Activated CD8-positive, alpha-beta memory T cell treated with anti-CD3 and anti-CD28 coated beads for 24 hours (primary cell): ENCODE measurements at regions not wholly inside any gene's neighbourhood (a gene's known extent, or its start where the extent isn't known, plus 50 kb on each side); places are given as distances from the start of the nearest gene placed in this dataset.

ENCODE experiments used
- DNase-seq: peaks from one replicate; pipeline ENCODE4 v3.0.0-alpha.2; 2020

DNA sequence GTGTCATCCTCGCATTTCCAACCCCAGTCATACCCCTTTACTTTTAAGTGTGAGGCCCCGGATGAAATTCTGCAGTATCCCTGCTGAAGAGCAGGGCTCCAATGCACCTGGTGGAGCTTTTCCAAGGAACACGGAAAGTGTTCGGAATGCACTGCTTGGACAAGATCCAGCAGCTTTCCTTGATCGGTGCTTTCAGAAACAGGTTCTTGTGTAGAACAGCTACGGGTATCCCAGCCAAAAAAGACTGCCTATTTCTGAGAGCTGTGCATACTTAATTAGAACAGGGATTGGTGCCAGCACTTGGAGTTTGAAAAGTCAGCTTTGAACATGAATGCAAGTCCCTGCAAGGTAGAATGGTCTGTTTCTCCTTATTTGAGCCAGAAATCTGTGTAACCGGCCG is 87.2 kb upstream of the C1QTNF9B start:
- no peak for DNase-seq

DNA sequence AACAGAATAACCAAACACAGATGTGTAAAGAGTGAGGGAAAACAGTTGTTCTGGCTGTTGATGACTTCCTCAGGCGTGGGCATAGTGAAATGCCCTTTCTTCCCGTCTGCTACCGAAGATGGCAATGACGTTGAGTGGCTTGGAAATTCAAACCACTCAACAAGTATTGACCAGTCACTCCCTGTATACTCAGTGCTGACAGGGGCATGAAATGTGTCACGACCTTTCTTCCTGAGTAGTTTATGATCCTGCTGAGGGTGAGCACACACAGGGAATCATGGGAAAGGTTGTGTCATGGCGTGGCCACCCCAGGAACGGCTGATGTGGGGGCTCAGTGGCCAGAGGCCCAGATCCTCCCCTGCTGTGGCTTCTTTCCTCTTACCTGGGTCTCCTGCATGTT is 87.8 kb upstream of the C1QTNF9B start:
- no peak for DNase-seq

DNA sequence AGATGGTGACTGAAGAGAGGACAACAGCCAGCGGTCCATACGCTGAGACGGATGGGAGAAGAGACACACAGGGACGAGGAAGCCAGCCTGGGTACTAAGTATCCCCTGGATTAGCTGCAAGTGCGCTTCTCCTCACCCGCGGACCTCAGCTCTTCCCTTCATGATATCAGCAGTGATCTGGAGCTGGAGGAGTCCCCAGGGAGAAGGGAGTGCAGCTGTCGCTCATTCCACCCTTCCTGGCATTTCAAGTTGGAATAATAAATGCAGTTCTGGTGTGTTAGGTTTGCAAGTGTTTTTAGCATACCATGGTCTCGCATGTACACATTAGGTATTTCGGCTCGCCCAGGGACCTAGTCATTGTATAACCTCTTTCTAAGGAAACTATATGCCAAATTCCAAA is 88.5 kb upstream of the C1QTNF9B start:
- no peak for DNase-seq

DNA sequence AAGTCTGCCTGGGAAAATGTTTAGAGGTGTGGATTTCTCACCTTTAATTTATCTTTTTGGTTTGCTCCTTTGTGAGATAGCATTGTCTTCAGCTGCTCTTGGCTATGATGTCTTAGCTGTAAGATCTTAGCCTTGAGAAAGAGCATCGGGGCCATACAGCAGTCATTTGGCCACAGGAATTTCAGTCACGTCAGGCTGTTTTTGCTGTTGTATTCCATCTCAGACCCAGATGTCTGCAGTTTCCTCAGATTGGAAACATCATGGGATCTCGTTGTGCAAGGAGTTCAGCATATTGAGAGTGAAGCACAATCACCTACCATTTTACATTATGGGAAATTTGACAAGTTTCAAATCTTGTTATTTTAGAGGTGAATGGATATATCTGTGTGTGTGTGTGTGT is 89.3 kb upstream of the C1QTNF9B start:
- DNase-seq = no peak

DNA sequence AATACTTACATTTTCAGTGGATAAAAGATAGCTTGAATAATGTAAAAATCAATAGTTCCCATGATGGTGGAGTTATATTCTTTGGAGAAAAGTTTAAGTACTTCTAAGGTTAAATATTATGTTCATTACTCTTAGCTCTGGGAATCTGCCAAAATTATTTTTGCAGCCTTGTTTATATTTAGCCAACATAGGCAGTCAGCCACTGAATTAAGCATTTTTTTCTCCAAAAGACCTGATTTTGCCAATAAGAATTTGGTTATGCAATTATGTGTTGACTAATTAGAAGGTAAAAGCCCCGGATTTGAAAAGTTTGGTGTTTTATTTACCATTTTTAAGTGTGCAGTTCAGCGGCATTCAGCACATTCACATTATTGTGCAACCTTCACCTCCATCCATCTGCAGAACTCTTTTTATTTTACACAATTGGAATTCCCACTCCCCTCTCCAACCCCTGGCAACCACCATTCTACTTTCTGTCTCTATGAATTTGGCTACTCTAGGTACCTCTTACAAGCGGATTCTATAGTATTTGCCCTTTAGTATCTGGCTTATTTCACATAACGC is 90.1 kb upstream of the C1QTNF9B start:
- DNase-seq = no peak

DNA sequence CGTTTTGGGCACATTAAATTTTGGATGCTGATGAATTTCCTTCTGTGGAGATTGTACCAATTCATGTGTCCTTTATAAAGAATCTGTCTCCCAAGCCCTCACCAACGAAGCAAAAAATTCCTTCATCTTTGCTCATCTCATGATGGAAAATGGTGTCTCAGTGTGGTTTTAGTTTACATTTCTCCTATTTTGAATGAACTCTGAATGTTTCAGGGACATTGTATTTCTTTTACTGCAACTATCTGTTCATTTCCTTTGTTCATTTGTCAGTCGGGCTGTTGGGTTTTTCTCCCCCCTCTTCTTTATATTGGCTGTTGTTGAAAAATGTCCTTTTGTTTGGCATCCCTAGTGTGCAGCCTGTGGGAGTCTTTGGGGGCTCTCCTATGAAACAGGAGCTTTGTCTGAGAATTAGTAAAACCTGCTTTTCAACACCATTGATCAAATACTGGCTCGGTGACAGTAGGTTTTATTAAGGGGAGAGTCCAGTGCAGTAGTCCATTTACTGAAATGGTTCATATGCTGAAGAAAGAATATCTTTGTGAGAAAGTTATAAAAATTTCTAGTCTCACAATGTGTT is 91.3 kb upstream of the C1QTNF9B start:
- no peak for DNase-seq

DNA sequence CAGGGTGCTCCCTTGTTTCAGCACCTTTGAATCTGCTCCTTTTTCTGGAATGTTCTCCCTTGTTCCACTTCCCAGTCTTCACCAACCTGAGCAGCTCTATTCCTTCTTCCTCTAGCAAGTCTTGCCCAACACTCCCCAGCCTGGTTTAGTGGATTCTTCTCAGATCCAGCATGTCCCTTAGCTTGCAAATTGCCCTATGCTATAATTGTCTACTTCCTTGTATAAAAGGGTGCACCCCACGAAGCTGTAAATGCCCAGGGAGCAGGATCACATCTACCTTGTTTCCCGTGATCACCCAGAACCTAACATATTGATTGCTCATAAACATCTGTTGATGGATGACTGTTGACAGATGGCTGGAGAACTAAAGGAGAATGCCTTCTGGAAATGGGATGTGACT is 93.2 kb upstream of the C1QTNF9B start:
- DNase-seq = no peak

DNA sequence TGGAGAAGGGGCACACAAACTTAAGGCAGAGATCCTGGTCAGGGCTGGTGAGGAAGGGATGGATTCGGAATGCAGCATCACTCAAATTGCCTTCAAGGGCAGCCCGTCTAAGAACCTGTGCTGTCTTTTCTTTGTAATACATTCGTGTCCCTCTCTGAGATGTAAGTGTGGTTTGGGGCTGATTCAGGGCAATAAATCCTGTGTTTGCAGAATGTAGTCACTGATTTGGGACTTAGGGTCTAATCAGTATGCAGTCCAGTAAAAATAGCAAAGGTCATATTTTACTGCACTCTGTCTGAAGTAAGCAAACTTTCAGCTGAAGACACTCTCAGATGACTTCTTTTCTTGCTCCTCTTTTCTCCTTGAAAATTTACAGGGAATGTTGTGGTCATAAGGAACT is 93.8 kb upstream of the C1QTNF9B start:
- DNase-seq = no peak

DNA sequence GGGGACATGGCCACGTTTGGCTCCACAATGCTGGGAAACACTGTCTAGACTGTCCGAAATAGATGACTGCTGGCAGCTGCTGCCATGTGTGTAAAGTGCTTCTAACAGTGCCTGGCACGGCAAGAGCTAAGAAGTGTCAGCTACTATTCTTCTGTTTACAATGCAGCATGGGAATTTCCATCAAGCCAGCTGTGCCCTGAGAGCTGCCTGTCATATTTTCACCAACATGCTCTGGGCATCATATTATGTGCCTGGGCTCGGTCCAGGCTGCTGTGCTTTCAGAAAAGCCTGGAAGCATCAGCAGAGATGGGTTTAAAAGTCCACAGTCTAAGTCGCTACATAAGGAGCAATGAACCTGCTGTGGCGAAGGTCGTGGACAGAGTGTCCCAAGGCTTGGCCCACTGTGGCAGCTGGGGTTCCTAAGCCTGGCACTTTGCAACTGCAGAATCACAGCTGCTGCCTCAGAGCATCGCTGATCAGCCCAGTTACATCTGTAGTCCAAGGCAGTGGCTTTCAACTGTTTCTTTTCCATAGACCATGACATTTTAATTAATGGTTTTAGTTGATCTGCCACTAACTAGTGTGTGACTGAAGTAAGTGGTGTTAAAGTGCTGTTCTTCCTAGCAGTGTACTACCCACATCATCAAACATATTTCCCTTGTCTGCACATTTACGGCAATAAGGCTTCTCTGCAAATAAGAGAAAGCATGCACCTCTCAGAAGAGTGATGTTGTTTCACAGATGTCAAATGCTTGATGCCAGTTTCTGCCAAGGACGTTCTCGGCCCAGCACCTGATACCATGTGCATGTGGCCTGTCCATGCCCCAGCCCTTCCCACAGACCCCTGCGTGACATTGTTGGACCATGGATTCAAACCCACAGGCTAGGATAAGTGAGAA is 95.7 kb upstream of the C1QTNF9B start:
- DNase-seq = no peak

DNA sequence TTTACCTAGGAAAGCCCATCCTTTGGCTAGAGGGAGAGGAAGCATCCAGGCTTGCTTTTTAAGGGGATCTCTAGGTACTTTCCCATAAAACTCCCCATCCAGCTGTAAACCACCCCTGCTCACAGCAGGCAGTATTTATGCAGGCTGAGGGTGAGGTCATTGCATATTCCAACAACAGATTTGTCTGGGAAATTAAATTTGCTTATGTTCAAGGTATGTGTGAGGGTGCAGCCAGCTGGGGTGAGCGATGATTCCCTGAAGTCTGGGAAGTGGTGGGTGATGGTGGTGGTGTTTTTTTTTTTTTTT is 96.3 kb upstream of the C1QTNF9B start:
- no peak for DNase-seq

DNA sequence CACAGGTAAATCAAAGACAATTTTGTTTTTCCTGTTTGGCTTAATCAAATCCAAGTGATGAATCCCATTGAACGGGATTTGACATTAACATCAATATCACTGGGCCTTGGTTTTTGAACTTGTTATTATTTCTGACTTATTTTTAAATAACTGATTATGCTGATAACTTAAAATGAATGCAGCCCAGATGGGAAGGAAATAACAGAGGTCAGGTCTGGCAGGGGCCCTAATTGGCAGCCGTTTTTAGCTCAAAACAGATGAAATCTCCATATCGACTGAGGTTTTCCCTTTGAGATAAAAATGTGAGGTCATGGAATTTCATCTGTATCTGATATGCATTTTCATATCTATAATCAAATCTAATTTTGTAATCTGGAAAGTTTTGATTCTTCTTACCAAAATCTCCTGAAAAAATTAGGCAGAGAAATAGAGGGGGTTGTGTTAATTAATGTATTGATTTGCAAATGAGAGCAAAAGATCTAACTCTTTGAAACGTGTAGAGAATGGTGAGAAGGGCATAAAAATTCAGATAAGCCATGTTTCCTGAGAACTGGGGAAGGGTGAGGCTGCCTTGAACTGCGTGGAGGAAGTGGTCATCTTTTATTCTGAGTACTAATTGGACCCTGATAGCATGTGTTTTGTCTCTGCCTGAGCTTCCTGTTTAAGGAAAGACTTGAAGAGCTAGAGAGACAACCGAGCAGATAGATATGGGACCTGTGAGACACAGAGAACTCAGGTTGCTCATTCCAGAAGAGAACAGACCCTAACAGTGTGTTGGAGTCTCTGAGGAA is 98.2 kb upstream of the C1QTNF9B start:
- no peak for DNase-seq

DNA sequence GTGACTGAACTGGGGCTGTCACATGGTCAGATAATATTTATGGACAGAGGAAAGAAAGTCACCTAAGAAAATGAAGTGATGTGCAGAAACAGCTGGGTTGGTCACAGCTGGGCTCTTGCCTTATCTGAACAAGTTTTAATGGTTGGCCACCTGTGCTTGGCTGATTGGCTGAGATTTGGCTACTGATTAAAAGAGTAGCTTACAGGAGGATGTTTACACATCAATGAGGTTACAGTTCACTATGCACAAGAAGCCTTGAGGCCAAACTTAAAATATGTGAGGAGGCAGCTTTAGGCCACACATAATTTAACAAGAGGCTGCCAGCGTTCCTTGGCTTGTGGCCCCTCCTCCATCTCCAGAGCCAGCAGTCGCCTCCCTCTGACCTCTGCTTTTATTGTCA is 99.2 kb upstream of the C1QTNF9B start:
- DNase-seq = no peak

DNA sequence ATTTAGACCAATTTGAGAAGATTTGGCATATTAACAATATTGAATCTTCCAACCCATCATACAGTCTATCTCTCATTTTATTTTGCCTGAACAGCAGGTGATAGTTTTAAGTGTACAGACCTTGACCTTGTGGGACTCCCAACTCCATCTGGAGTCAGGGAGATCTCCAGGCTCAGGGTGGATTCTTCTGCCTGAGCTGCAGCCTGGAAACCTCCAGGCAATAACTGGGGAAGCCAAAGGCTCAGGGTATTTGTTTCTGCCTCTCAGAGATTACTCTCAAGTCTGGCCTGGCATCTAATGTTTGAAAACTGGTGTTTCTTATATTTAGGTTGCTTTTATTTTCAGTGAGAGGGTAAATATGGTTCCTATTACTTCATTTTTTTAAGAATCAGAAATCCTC is 102.1 kb upstream of the C1QTNF9B start:
- DNase-seq = no peak

DNA sequence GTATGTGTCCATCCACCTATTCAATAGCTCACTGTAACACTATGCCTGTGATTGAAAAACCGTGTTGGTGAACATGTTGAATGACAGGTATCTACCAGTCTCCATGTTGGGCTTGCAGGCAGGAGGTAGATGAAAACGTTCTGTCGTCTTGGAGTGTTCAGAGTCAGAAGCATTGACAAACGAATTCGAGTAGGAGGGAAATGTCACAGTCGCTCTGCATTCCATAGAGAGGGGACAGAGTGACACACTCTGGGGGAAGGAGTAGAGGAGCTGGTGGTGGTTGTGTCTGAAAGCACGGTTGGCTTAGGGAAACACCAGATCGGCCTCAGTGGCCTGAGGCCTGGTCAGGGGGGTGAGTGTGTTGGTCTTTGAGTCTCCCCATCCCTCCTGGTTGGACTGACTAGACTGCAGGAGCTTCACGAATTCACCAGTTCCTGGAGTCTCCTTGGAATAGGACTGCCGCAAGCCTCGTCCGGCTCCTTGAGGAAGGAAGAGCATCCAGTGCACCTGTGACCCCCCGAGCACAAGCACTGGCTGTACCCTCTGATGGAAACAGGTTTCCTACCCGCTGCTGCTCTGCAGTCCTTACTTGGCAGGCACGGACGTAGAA is 105.0 kb upstream of the C1QTNF9B start:
- no peak for DNase-seq

DNA sequence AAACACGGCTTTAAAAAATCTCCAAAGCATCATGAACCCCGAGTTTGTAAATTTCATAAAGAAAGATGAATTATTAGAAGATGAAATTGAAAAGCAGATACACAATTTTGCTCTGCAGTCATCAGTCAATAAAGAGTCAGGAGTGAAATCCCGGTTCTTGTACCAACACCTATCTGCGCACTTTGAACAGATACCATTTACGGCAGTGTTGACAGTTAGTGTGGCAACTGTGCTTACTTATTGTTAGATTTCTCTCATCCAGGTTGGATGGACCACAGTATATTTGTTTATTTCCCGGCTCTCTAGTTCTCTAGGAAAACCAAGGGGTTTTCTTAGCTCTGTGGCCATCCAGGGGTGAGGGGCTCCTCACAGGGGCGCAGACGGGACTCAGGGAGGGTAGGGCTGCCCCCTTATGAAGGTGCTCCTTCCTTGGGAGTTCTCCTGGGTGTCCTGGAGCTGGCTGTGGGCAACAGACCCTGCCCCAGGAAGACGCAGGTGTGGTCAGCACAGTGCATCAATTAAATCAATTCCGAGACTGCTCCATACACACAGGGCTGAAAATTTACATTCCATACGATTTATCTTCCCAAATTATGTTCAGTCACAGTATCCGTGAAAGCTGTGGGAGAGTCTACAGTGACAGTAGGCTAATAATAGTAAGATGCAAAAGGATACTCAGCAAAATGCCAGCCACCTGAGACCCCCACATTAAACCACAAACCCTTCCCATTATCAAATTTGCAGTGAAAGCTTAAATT is 107.0 kb upstream of the C1QTNF9B start:
- DNase-seq = no peak

DNA sequence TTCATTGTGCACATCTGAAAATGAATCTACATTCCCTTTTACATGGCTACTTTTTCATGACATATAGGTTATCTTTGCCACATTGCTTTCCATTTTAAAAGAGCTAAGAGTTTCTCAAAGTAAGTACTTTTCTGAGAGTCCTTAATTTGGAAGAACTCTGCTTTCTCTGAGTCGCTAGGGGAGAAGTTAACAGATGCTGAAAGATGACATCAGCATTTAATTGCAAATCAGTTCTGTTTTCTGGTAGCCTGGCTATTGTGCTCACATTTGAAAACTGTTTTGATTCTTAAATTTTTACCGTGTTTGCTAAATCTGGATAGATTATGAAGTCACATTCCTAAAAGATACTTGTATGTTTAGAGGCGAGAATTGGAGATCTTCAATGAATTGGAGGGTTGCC is 107.7 kb upstream of the C1QTNF9B start:
- DNase-seq = no peak

DNA sequence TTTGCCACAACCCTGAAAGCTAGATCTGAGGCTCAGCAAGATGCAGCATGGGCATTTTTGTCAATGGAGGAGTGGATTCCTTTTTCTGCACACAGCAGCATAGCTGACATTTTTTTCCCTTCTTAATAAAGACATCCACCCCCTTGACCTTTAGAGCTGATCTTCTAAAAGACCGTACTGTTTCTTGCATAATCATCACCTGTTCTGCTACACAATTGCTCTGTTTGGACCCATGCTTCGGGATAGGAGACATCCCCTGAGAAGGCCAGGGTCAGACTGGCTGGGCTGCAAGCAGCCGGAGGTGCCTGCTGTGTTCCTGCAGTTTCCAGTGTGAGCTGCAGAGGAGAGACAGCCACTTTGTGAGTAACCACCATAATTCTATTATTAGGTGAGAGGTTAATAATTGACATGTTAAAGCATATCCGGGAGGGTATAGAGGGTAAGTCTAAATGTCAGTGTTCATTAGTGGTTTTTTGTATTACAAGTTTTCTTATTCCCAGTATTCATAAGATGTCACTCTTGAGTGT is 108.5 kb upstream of the C1QTNF9B start:
- DNase-seq = no peak

DNA sequence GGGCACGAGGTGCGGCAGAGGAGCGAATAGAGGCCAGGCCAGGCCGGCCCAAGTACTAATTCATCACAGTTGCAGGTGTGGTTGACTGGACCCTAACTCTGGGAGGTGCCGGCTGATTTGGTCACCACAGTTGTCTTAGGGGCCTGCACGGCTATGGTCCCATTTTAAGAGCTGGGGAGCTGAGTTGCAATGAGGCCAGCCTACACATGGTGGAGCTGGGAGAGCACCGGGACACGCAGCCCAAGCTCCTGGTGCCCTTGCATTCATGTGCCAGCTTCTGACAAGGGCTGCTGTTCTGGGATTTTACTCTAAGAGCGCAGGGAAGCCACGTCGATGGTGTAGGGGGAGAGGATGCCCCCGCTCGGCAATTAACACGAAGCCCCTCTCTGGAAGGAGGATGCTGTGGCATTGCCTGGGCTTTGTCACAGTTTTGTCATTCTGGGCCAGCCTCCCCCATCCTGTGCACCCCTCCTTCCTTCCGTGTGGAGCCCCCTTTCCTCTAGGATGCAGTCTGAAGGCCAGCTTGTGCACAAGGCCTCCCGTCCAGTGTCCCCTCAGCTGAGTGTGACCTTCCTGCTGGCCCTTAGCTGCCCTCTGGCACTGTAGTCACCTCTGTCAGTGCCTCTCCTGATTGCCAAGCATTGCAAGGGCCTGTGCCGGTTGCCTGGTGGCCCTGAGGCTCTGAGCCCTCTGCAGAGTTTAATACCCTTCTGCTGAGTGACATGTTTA is 109.4 kb upstream of the C1QTNF9B start:
- DNase-seq = no peak

DNA sequence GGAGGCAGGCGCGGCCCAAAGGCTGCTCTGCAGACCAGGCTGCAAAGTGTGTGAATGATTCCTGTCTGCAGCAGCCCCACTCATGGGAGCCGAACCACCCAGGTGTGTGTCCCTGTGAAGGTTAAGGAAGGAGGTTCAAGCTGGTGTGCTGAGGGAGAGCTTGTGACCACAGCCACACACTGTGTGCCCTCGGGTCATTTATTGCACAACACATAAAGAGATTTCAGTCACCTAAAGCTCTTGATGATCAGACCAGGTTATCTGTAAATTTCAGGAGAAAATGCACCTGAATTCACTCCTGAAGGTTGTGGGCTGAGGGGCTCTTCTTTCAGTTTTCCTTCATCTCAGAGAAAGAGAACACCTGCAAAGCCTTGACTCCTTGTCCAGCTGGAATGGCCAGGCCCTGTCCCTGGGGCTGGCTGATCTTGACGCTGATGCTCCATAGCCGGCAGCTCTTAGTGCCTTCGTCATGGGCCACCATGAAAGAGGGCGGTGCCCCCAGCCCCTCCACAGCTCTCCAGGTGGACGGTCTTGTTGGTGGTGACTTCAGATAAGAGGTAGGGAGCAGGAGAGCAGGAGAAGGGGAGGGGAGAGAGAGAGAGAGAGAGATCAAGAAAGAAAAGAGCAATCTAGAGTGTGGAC is 110.8 kb upstream of the C1QTNF9B start:
- no peak for DNase-seq

DNA sequence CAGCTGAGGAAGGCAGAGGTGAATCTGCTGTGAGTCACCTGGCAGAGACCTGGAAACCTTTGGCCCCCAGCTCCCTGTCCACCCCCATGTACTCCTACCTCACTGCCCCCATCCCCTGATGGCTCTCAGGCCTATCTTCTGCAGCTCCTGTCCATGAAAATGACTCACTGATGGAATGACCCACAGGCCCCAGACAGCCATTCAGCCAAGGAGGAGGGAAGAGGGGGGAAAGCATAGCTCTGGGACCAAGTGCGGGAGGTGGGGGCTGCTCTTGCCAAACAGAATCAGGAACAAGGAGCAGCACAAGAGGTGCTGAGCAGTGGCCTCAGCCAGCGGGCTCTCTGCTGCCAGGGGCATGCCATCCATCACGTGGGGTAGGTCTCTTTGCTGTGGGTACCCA is 111.4 kb upstream of the C1QTNF9B start:
- no peak for DNase-seq

DNA sequence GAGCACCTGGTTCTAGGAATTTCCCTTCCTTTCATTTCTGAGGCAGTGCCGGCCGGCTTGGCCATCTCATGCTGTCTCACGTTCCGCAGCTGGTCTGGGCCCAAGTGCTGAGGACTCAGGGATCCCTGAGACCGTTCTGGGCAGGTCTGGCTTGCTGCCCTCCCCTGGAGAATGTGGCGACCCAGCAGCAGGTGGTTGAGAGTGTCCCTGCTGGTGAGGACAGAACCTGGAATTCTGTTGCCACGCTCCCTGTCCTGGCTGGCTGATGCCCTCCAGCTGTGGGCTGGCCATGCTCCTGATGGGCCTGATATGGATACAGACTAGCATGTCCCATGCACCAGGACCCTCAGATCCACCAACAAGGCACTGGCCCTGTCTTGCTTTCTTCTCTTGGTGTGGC is 114.0 kb upstream of the C1QTNF9B start:
- DNase-seq = no peak
